Panc1 (cell line): ENCODE measurements at regions not wholly inside any gene's neighbourhood (a gene's known extent, or its start where the extent isn't known, plus 50 kb on each side); places are given as distances from the start of the nearest gene placed in this dataset.

Experiments used
- ATAC-seq: fragments of 200-7000 bp; cut with Tn5 transposase; 2 replicates; pipeline ENCODE4 v1.9.1; 2020; ENCODE audit warnings: mild to moderate bottlenecking, moderate library complexity
- BruUV-seq: library from RNA; stranded (reverse); fragments of 400-500 nt; replicated peaks from 2 replicates; lab custom pipeline; 2021; lab: Mats Ljungman, UMichigan
- CTCF ChIA-PET: fragments of 300-600 bp; sonication (Branson Sonifier 250); formaldehyde crosslinking; loops from one replicate; lab custom pipeline; 2022; ENCODE audit warnings: antibody characterized with exemption; lab: Charles Lee
- POLR2A ChIA-PET: fragments of 300-600 bp; sonication (Branson Sonifier 250); formaldehyde crosslinking; loops from one replicate; lab custom pipeline; 2022; ENCODE audit warnings: antibody characterized with exemption; lab: Charles Lee
- DNase-seq: peaks from one replicate; pipeline ENCODE4 v3.0.0-alpha.2; 2010; ENCODE audit warnings: low read depth, low spot score
- H3K27ac ChIP-seq: 2 replicates; pipeline ENCODE4 v1.5.1; 2011; ENCODE audit warnings: mild to moderate bottlenecking, low read length, inconsistent platforms
- H3K27me3 ChIP-seq: fragments of 200-500 bp; sonication (Bioruptor generic); 2 replicates; pipeline ENCODE4 v1.6.0; 2014; ENCODE audit warnings: low read length, inconsistent platforms; ENCODE audit not compliant: control insufficient read depth, insufficient read depth
- H3K36me3 ChIP-seq: fragments of 200-500 bp; sonication (Bioruptor generic); 2 replicates; pipeline ENCODE4 v1.5.1; 2014; ENCODE audit warnings: inconsistent platforms, mild to moderate bottlenecking, low read length, moderate library complexity; ENCODE audit not compliant: control insufficient read depth, insufficient read depth
- H3K4me1 ChIP-seq: 2 replicates; pipeline ENCODE4 v1.5.1; 2011; ENCODE audit warnings: inconsistent platforms, mild to moderate bottlenecking, low read length, moderate library complexity; ENCODE audit not compliant: control insufficient read depth, insufficient read depth
- H3K4me3 ChIP-seq, 2 experiments: 2 replicates each; pipeline ENCODE4 v1.5.1; 2011 to 2012; ENCODE audit warnings: low read depth in 2 of 2, low read length in 2 of 2, mild to moderate bottlenecking in 2 of 2, inconsistent platforms in 1 of 2, moderate library complexity in 1 of 2
- H3K9me3 ChIP-seq: fragments of 200-500 bp; sonication (Bioruptor generic); 2 replicates; pipeline ENCODE4 v1.5.1; 2014; ENCODE audit warnings: low read depth, mild to moderate bottlenecking, inconsistent platforms, low read length, moderate library complexity; ENCODE audit not compliant: control insufficient read depth, insufficient read depth
- CTCF ChIP-seq: fragments of 450-650 bp; IDR thresholded peaks from 2 replicates; pipeline ENCODE4 v1.5.1; 2017; ENCODE audit warnings: mild to moderate bottlenecking
- POLR2AphosphoS5 ChIP-seq: IDR thresholded peaks from 2 replicates; pipeline ENCODE4 v1.6.1; 2012; ENCODE audit warnings: mild to moderate bottlenecking, low read depth, low read length, moderate library complexity
- REST ChIP-seq, 2 experiments: IDR thresholded peaks; 2 replicates each; pipeline ENCODE4 v1.6.1; 2011 to 2012; ENCODE audit warnings: low read depth in 2 of 2, control low read depth in 1 of 2, low read length in 1 of 2, mild to moderate bottlenecking in 1 of 2, moderate library complexity in 1 of 2; ENCODE audit not compliant: insufficient read depth in 1 of 2
- SIN3A ChIP-seq: IDR thresholded peaks from 2 replicates; pipeline ENCODE4 v1.6.1; 2012; ENCODE audit warnings: low read depth, mild to moderate bottlenecking, low read length, moderate library complexity, borderline replicate concordance; ENCODE audit not compliant: insufficient read depth
- TCF7L2 ChIP-seq: IDR thresholded peaks from 2 replicates; pipeline ENCODE4 v1.6.1; 2011; ENCODE audit warnings: mild to moderate bottlenecking, low read depth, low read length, inconsistent platforms
- in situ Hi-C: cut with HindIII; loops from 2 replicates; pipeline ENCODE4 v1.10.0; 2016; ENCODE audit warnings: low sequenced_read_pairs, low pct_unique_long_range_greater_than_20kb
- intact Hi-C: fragments of 100-400 bp; cut with micrococcal nuclease; formaldehyde crosslinking; loops from one replicate; pipeline ENCODE4 v1.10.0; 2022; ENCODE audit not compliant: unreplicated experiment

GRCh38 chr2:48229063-48229462 lies 85.4 kb upstream of the FOXN2 start:
- Histone ChIP-seq H3K36me3 (no peaks in the 10 kb centered on the region), H3K9me3 (no peaks in the 10 kb centered on the region), H3K27ac (no peak overlapping the region), H3K4me3 (no peak overlapping the region), H3K4me1 (no peaks in the 10 kb centered on the region), H3K27me3 (no peaks in the 10 kb centered on the region)
- DNase-seq = no peak
- no TSS peak for BruUV-seq
- ChIA-PET POLR2A (no interaction called here), CTCF (no interaction called here)
- in situ Hi-C loops (no loop called here), intact Hi-C loops (loop anchor here (10.0 kb wide), 1 partner anchor 196 kb away; no protein-coding TSS in a partner anchor)
- no peak for ATAC-seq
- TF ChIP-seq REST (IDR thresholded peaks at IDR 0.05; ENCODE audit: insufficient read depth in 1 of 2, low read depth in 2 of 2, low read length in 1 of 2) (no peak), CTCF (no peak), POLR2AphosphoS5 (no peak), SIN3A (no peak), TCF7L2 (no peak)

GRCh38 chr2:48230834-48231233 lies 83.6 kb upstream of the FOXN2 start:
- in situ Hi-C loops = no loop called here
- ChIA-PET CTCF (interaction anchor here (0.6 kb wide), 1 partner anchor 558 kb away, joined by 3 read pairs; no protein-coding TSS in a partner anchor), POLR2A (no interaction called here)
- BruUV-seq = no TSS peak
- Histone ChIP-seq H3K27me3 (no peaks in the 10 kb centered on the region), H3K4me3 (no peak overlapping the region), H3K4me1 (no peaks in the 10 kb centered on the region), H3K36me3 (no peaks in the 10 kb centered on the region), H3K9me3 (no peaks in the 10 kb centered on the region), H3K27ac (no peak overlapping the region)
- no peak for DNase-seq
- no peak for TF ChIP-seq CTCF
- no peak for TF ChIP-seq REST (IDR thresholded peaks at IDR 0.05; ENCODE audit: insufficient read depth in 1 of 2, low read depth in 2 of 2, low read length in 1 of 2)
- no peak for TF ChIP-seq POLR2AphosphoS5
- no peak for TF ChIP-seq TCF7L2
- no peak for TF ChIP-seq SIN3A
- no peak for ATAC-seq
- intact Hi-C loops = no loop called here
